ENCODE measurements at regions not wholly inside any gene's neighbourhood (a gene's known extent, or its start where the extent isn't known, plus 50 kb on each side); places are given as distances from the start of the nearest gene placed in this dataset.

GRCh38 chr2:81276595-81276994 lies 972.0 kb upstream of the LRRTM1 start:
- Histone ChIP-seq H3K36me3 (no peaks in the 10 kb centered on the region), H3K4me3 (no peak overlapping the region), H3K4me1 (no peaks in the 10 kb centered on the region), H3K9me3 (no peaks in the 10 kb centered on the region), H3K27ac (no peak overlapping the region), H3K27me3 (ENCODE audit: low read depth) (no peaks in the 10 kb centered on the region)
- intact Hi-C loops (cut with DNase I), result no loop called here
- no peak for TF ChIP-seq CTCF (IDR thresholded peaks at IDR 0.05)
- no peak for ATAC-seq
- no peak for DNase-seq

GRCh38 chr2:81266106-81266505 lies 961.6 kb upstream of the LRRTM1 start:
- H3K4me1 ChIP-seq, result no peaks in the 10 kb centered on the region
- ATAC-seq, result no peak
- no peaks in the 10 kb centered on the region for H3K27me3 ChIP-seq (ENCODE audit: low read depth)
- no peak overlapping the region for H3K27ac ChIP-seq
- intact Hi-C loops (cut with DNase I), result no loop called here
- no peak for DNase-seq
- no peak overlapping the region for H3K4me3 ChIP-seq
- peak; percentile 25 for TF ChIP-seq CTCF (IDR thresholded peaks at IDR 0.05)
- H3K9me3 ChIP-seq, result no peaks in the 10 kb centered on the region
- H3K36me3 ChIP-seq, result no peaks in the 10 kb centered on the region

- H3K4me3 ChIP-seq, result no peak overlapping the region
- no peaks in the 10 kb centered on the region for H3K9me3 ChIP-seq
- DNase-seq, result no peak
- TF ChIP-seq CTCF (IDR thresholded peaks at IDR 0.05), result no peak
- no peaks in the 10 kb centered on the region for H3K36me3 ChIP-seq
- no peak overlapping the region for H3K27ac ChIP-seq
- intact Hi-C loops (cut with DNase I), result no loop called here
- no peaks in the 10 kb centered on the region for H3K4me1 ChIP-seq
- H3K27me3 ChIP-seq (ENCODE audit: low read depth), result no peaks in the 10 kb centered on the region
- no peak for ATAC-seq
These were observed 959.4 kb upstream of the LRRTM1 start for GRCh38 chr2:81263989-81264388.

- Histone ChIP-seq H3K27me3 (ENCODE audit: low read depth) (no peaks in the 10 kb centered on the region), H3K4me3 (no peak overlapping the region), H3K27ac (no peak overlapping the region), H3K4me1 (no peaks in the 10 kb centered on the region), H3K9me3 (no peaks in the 10 kb centered on the region), H3K36me3 (no peaks in the 10 kb centered on the region)
- no peak for TF ChIP-seq CTCF (IDR thresholded peaks at IDR 0.05)
- no peak for ATAC-seq
- DNase-seq, result no peak
- intact Hi-C loops (cut with DNase I), result no loop called here
These were observed 955.8 kb upstream of the LRRTM1 start for GRCh38 chr2:81260320-81260719.

GRCh38 chr2:81250270-81250669 lies 945.7 kb upstream of the LRRTM1 start:
- Histone ChIP-seq H3K36me3 (no peaks in the 10 kb centered on the region), H3K9me3 (no peaks in the 10 kb centered on the region), H3K4me3 (no peak overlapping the region), H3K27ac (no peak overlapping the region), H3K4me1 (no peaks in the 10 kb centered on the region), H3K27me3 (ENCODE audit: low read depth) (no peaks in the 10 kb centered on the region)
- no peak for ATAC-seq
- intact Hi-C loops (cut with DNase I), result no loop called here
- no peak for TF ChIP-seq CTCF (IDR thresholded peaks at IDR 0.05)
- DNase-seq, result no peak

- no peaks in the 10 kb centered on the region for H3K27me3 ChIP-seq (ENCODE audit: low read depth)
- no peak overlapping the region for H3K4me3 ChIP-seq
- H3K27ac ChIP-seq, result no peak overlapping the region
- H3K36me3 ChIP-seq, result no peaks in the 10 kb centered on the region
- H3K4me1 ChIP-seq, result no peaks in the 10 kb centered on the region
- DNase-seq, result no peak
- no peaks in the 10 kb centered on the region for H3K9me3 ChIP-seq
- no peak for ATAC-seq
- intact Hi-C loops (cut with DNase I), result no loop called here
- no peak for TF ChIP-seq CTCF (IDR thresholded peaks at IDR 0.05)
These were observed 944.6 kb upstream of the LRRTM1 start for GRCh38 chr2:81249152-81249551.
